ENCODE measurements at regions not wholly inside any gene's neighbourhood (a gene's known extent, or its start where the extent isn't known, plus 50 kb on each side); places are given as distances from the start of the nearest gene placed in this dataset.

DNA sequence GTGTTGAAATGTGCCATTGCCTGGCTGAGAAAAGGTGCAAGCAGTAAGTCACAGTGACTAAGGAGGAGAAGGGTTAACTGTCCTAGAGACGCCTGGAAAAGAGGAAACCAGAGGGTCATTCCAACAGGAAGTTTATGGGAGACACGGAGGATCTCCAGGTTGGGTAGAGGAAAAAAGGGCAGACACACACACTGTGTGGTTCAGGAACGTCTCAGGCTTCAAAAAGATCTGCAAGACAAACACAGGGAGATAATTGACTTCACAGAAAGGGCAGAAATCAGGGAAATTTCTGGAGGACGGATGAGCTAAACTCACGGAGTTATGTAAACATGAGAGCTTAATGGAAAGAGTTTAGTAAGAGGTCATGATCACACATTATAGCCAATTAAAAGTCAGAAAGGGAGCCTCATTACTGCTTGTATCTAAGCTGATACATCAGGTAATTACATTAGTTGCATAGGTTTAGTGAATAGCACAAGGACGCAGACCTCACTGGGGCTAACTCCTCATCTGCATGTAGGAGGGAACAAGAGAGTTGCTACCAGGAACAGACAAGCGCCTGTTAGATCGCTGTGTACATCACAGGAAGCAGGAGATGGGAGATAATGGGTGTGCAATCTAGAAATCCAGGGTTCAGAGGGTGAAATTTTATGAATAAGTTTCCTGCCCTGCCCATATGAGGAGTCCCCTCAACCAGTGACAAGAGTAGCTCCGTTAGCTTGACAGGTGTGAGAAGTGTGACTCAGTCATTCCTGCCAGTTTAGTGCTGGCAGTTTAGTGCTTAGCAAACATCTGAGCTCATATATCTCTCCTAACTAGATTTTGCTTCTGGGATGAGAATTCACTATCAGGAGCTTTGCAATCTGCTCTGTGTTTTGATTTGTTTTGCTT is 96.6 kb upstream of the TNR start:
- Histone ChIP-seq H3K23ac (ENCODE audit: insufficient read length, low read depth, low read length) (no peak overlapping the region), H2BK15ac (ENCODE audit: low read depth, low read length) (no peak overlapping the region), H3K27ac (ENCODE audit: insufficient read length, low read depth, low read length) (no peak overlapping the region), H2BK20ac (ENCODE audit: low read depth, low read length, poor library complexity, severe bottlenecking) (no peak overlapping the region), H3K9me3 (ENCODE audit: control insufficient read depth, low read depth, low read length) (no peaks in the 10 kb centered on the region), H4K5ac (ENCODE audit: insufficient read length, low read depth, low read length) (no peak overlapping the region), H3K79me2 (ENCODE audit: insufficient read depth, low read length) (no peaks in the 10 kb centered on the region), H3K79me1 (ENCODE audit: insufficient read depth, low read depth, low read length, poor library complexity, severe bottlenecking) (no peaks in the 10 kb centered on the region), H3K23me2 (ENCODE audit: insufficient read length, low read depth, low read length, poor library complexity, severe bottlenecking) (no peaks in the 10 kb centered on the region), H2AK5ac (ENCODE audit: insufficient read length, low read length) (no peak overlapping the region), H3K9ac (ENCODE audit: extremely low read depth, insufficient read length, low read length) (no peak overlapping the region), H2BK120ac (ENCODE audit: low read depth, low read length, poor library complexity, severe bottlenecking) (no peak overlapping the region), H3K4me2 (ENCODE audit: insufficient read depth, insufficient read length, low read length) (no peak overlapping the region), H2AFZ (ENCODE audit: low read length) (no peak overlapping the region), H3K4ac (ENCODE audit: low read depth, low read length) (no peak overlapping the region), H3T11ph (ENCODE audit: low read length) (no peak overlapping the region), H4K20me1 (ENCODE audit: control insufficient read depth, insufficient read depth, insufficient read length) (no peaks in the 10 kb centered on the region), H4K8ac (replicated peaks; ENCODE audit: insufficient read length, low read depth, low read length) (no peak overlapping the region), H3K56ac (ENCODE audit: insufficient read length, low read depth, low read length) (no peak overlapping the region), H2BK12ac (ENCODE audit: insufficient read length, low read depth, low read length) (no peak overlapping the region), H3K18ac (ENCODE audit: insufficient read length, low read depth, low read length) (no peak overlapping the region), H3K14ac (ENCODE audit: insufficient read depth, low read length) (no peak overlapping the region), H3K27me3 (ENCODE audit: insufficient read depth, low read length) (no peaks in the 10 kb centered on the region), H4K91ac (ENCODE audit: insufficient read length, low read depth, low read length) (no peak overlapping the region), H2BK5ac (ENCODE audit: insufficient read length, low read length) (no peak overlapping the region), H3K4me1 (ENCODE audit: insufficient read depth, low read length) (no peaks in the 10 kb centered on the region; the same call in 1 of the 2 replicates)
- Mint-ChIP-seq H3K4me1 (peaks cover 26 to 40% of the 10 kb centered on the region in 2 experiments), H3K27ac (no peak overlapping the region), H3K27me3 (ENCODE audit: low read depth) (peaks cover 5% of the 10 kb centered on the region), H3K36me3 (ENCODE audit: insufficient read depth in 1 of 3, low read depth in 3 of 3) (no peaks in the 10 kb centered on the region), H3K9me3 (no peaks in the 10 kb centered on the region), H3K4me3 (no peak overlapping the region)
- no peak for DNase-seq
- TF ChIP-seq, protein P1, sequence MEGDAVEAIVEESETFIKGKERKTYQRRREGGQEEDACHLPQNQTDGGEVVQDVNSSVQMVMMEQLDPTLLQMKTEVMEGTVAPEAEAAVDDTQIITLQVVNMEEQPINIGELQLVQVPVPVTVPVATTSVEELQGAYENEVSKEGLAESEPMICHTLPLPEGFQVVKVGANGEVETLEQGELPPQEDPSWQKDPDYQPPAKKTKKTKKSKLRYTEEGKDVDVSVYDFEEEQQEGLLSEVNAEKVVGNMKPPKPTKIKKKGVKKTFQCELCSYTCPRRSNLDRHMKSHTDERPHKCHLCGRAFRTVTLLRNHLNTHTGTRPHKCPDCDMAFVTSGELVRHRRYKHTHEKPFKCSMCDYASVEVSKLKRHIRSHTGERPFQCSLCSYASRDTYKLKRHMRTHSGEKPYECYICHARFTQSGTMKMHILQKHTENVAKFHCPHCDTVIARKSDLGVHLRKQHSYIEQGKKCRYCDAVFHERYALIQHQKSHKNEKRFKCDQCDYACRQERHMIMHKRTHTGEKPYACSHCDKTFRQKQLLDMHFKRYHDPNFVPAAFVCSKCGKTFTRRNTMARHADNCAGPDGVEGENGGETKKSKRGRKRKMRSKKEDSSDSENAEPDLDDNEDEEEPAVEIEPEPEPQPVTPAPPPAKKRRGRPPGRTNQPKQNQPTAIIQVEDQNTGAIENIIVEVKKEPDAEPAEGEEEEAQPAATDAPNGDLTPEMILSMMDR (conservative IDR thresholded peaks at IDR 0.05), result no peak
- WGBS (ENCODE audit: extremely low coverage, insufficient read length, low lambda C conversion rate), result no CpG with 5 or more reads among the region's 9 CpGs

All from H9 (cell line).